Fibroblast of villous mesenchyme (primary cell): ENCODE measurements at regions not wholly inside any gene's neighbourhood (a gene's known extent, or its start where the extent isn't known, plus 50 kb on each side); places are given as distances from the start of the nearest gene placed in this dataset.

Experiments used
- DNase-seq: peaks from one replicate; pipeline ENCODE4 v3.0.0-alpha.2; 2010; ENCODE audit warnings: low read depth
- H3K4me3 ChIP-seq: 2 replicates; pipeline ENCODE4 v1.5.1; 2011; ENCODE audit warnings: low read depth, mild to moderate bottlenecking, low read length
- TF ChIP-seq, protein P1 (sequence below): IDR thresholded peaks from 2 replicates; pipeline ENCODE4 v1.5.1; 2012; ENCODE audit warnings: low read depth, mild to moderate bottlenecking, low read length; ENCODE audit not compliant: insufficient read depth

- TF ChIP-seq, protein P1, sequence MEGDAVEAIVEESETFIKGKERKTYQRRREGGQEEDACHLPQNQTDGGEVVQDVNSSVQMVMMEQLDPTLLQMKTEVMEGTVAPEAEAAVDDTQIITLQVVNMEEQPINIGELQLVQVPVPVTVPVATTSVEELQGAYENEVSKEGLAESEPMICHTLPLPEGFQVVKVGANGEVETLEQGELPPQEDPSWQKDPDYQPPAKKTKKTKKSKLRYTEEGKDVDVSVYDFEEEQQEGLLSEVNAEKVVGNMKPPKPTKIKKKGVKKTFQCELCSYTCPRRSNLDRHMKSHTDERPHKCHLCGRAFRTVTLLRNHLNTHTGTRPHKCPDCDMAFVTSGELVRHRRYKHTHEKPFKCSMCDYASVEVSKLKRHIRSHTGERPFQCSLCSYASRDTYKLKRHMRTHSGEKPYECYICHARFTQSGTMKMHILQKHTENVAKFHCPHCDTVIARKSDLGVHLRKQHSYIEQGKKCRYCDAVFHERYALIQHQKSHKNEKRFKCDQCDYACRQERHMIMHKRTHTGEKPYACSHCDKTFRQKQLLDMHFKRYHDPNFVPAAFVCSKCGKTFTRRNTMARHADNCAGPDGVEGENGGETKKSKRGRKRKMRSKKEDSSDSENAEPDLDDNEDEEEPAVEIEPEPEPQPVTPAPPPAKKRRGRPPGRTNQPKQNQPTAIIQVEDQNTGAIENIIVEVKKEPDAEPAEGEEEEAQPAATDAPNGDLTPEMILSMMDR = no peak
- H3K4me3 ChIP-seq = no peak overlapping the region
- DNase-seq = peak; percentile 95
These were observed 101.2 kb upstream of the SLC38A2 start for GRCh38 chr12:46473634-46474329.

GRCh38 chr12:46472893-46473633 lies 100.5 kb upstream of the SLC38A2 start:
- no peak overlapping the region for H3K4me3 ChIP-seq
- DNase-seq = peak; percentile 90

DNA sequence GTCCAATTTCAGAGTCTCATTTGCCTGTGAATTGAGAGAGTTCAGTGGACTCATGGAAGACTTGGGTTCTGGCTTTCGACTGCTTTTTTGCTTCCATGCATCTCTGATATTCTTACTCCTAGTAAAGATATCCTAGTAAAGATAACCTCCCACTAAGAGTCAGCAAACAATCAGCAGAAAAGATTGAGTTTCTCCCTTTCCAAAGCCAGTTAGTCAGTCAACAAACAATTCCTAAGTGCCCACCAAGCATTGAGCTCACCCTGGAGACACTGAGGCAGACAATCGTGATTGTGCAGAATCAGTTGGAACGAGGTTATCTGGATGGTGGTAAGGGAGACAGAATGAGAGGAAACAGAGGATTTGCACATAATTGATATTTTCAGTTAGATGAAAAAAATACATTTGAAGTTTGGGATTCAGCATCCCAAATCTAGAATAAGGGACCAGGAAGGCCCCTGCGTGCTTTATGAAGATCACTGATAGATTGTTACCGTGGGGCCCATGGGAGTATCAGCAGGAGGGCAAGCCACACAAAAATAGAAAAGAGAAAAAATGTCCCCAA lies 99.7 kb upstream of the SLC38A2 start:
- no peak for DNase-seq
- no peak overlapping the region for H3K4me3 ChIP-seq
- TF ChIP-seq, protein P1 = no peak

More at GRCh38 chr12:46472893-46473633, 100.5 kb upstream of the SLC38A2 start:
- TF ChIP-seq, protein P1 = no peak

DNA sequence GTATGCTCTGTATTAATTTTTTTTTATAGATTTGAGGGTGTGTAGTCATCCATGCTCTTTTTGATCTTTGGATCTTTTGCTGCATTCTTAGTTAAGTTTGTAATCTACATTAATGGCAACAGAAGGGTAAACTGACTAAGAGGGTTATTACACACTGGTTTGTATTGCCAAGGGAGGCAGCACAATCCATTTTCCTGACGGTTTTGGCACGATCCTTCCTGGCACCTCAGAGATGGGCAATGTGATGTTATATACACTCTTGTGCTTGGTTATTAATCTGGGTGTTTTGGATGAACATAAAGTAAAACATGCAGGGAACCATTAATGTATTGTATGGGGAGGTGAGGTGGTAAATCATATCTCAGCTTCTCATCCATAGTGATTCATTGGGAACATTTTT lies 98.8 kb upstream of the SLC38A2 start:
- H3K4me3 ChIP-seq = no peak overlapping the region
- no peak for DNase-seq
- TF ChIP-seq, protein P1 = no peak

GRCh38 chr12:46470975-46471374 lies 98.4 kb upstream of the SLC38A2 start:
- TF ChIP-seq, protein P1 = no peak
- DNase-seq = no peak
- no peak overlapping the region for H3K4me3 ChIP-seq

GRCh38 chr12:46470036-46470627 lies 97.6 kb upstream of the SLC38A2 start:
- TF ChIP-seq, protein P1 = no peak
- DNase-seq = no peak
- no peak overlapping the region for H3K4me3 ChIP-seq
